Uterus (tissue), 3 donors: ENCODE measurements at regions not wholly inside any gene's neighbourhood (a gene's known extent, or its start where the extent isn't known, plus 50 kb on each side); places are given as distances from the start of the nearest gene placed in this dataset.

Experiments used
- DNase-seq, 2 donors: peaks; one replicate each; pipeline ENCODE4 v3.0.0-alpha.2; 2019 to 2020
- H3K27ac ChIP-seq, 2 donors: fragments of 200-600 bp; sonication (generic); 1 replicate in 1 of 2; 2 replicates in 1 of 2; pipeline ENCODE4 v1.5.1; 2016 to 2018
- H3K27me3 ChIP-seq, 2 donors: fragments of 200-600 bp; sonication (generic); one replicate each; pipeline ENCODE4 v1.5.1; 2018 to 2019; ENCODE audit warnings: control low read depth in 1 of 2
- H3K36me3 ChIP-seq, 2 donors: fragments of 200-600 bp; sonication (generic); one replicate each; pipeline ENCODE4 v1.5.1; 2019; ENCODE audit warnings: control low read depth in 1 of 2
- H3K4me1 ChIP-seq, 2 donors: fragments of 200-600 bp; sonication (generic); one replicate each; pipeline ENCODE4 v1.5.1; 2018 to 2019; ENCODE audit warnings: control low read depth in 1 of 2
- H3K4me3 ChIP-seq, 2 donors: fragments of 200-600 bp; sonication (generic); 1 replicate in 1 of 2; 2 replicates in 1 of 2; pipeline ENCODE4 v1.5.1; 2018 to 2019; ENCODE audit warnings: mild to moderate bottlenecking in 1 of 2
- H3K9me3 ChIP-seq, 2 donors: fragments of 200-600 bp; sonication (generic); one replicate each; pipeline ENCODE4 v1.5.1; 2019; ENCODE audit warnings: control low read depth in 1 of 2
- POLR2A ChIP-seq, 2 donors: fragments of 450-650 bp; IDR thresholded peaks; one replicate each; pipeline ENCODE4 v1.6.1; 2016; ENCODE audit warnings: antibody characterized with exemption in 2 of 2, mild to moderate bottlenecking in 1 of 2, moderate library complexity in 1 of 2
- intact Hi-C: fragments of 100-400 bp; cut with DNase I; formaldehyde crosslinking; loops from one replicate; pipeline ENCODE4 v1.15.1; 2023; ENCODE audit warnings: low total_unique reads
- TF ChIP-seq, protein P1 (sequence below), 4 experiments: fragments of 200-600 bp in 2 of 4; fragments of 450-650 bp in 2 of 4; sonication (generic) in 2 of 4; IDR thresholded peaks; one replicate each; pipeline ENCODE4 v1.5.1; 2016 to 2019; ENCODE audit warnings: antibody characterized with exemption in 4 of 4, mild to moderate bottlenecking in 2 of 4, moderate library complexity in 1 of 4
- donor health status: DM: yes; HTN: yes; CAD: no.

DNA sequence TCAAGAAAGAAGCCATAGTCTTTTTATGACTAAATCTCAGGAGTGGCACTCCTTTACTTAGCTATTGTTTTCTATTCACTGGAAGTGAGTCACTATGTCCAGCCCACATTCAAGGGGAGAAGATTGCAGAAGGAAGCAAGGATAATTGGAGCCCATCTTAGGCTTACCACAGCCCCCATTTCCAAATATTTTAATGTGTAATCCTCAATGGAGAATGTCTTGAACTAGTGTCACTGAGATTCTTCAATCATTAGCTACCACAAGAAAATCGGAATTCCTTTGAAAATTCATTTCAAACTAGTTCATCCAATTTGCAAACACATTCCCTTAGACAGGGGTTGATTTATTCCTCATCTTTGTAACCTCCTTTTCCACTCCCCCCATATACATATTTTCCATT is 84.7 kb downstream of the DLEU7 start:
- no peak overlapping the region for H3K4me3 ChIP-seq
- H3K27me3 ChIP-seq, result no peaks in the 10 kb centered on the region
- no peaks in the 10 kb centered on the region for H3K4me1 ChIP-seq
- H3K9me3 ChIP-seq, result no peaks in the 10 kb centered on the region
- TF ChIP-seq, protein P1, sequence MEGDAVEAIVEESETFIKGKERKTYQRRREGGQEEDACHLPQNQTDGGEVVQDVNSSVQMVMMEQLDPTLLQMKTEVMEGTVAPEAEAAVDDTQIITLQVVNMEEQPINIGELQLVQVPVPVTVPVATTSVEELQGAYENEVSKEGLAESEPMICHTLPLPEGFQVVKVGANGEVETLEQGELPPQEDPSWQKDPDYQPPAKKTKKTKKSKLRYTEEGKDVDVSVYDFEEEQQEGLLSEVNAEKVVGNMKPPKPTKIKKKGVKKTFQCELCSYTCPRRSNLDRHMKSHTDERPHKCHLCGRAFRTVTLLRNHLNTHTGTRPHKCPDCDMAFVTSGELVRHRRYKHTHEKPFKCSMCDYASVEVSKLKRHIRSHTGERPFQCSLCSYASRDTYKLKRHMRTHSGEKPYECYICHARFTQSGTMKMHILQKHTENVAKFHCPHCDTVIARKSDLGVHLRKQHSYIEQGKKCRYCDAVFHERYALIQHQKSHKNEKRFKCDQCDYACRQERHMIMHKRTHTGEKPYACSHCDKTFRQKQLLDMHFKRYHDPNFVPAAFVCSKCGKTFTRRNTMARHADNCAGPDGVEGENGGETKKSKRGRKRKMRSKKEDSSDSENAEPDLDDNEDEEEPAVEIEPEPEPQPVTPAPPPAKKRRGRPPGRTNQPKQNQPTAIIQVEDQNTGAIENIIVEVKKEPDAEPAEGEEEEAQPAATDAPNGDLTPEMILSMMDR (IDR thresholded peaks at IDR 0.05), result no peak
- no peak for TF ChIP-seq POLR2A (IDR thresholded peaks at IDR 0.05)
- no peak overlapping the region for H3K27ac ChIP-seq
- intact Hi-C loops, result no loop called here
- no peak for DNase-seq
- H3K36me3 ChIP-seq, result no peaks in the 10 kb centered on the region

DNA sequence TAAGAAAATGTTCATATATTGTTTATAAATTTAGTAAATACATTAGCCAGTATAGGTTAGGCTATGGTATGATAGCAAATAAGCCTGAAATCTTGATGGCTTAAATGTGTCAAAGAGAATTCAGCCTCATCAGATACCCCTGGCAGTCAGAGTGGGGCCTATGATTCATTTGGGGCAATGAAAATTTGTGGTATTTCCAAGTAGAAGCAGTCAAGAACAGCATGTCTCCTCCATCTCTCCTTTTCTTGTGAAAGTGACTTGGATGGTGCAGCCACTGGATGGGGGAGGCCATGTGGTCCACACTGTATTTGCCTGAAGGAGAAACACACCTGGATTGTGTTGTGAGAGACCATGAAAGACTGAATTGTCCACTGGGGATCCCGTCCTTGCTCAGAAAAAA is 82.7 kb downstream of the DLEU7 start:
- no peaks in the 10 kb centered on the region for H3K9me3 ChIP-seq
- no peak overlapping the region for H3K27ac ChIP-seq
- no peaks in the 10 kb centered on the region for H3K36me3 ChIP-seq
- TF ChIP-seq POLR2A (IDR thresholded peaks at IDR 0.05), result no peak
- TF ChIP-seq, protein P1 (IDR thresholded peaks at IDR 0.05), result no peak
- intact Hi-C loops, result no loop called here
- no peaks in the 10 kb centered on the region for H3K27me3 ChIP-seq
- H3K4me3 ChIP-seq, result no peak overlapping the region
- no peak for DNase-seq
- no peaks in the 10 kb centered on the region for H3K4me1 ChIP-seq

DNA sequence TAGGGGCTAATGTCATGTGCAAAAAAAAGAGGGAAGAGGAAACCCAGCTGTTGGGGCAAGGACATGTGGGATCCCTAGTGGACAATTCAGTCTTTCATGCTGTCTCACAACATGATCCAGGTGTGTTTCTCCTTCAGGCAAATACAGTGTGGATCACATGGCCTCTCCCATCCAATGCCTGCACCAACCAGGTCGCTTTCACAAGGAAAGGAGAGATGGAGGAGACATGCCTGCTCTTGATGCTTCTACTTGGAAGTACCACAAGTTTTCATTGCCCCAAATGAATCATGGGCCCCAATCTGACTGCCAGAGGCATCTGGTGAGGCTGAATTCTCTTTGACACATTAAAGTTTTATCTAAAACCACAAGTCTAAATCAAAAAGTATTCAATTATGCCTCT is 82.1 kb downstream of the DLEU7 start:
- Histone ChIP-seq H3K36me3 (no peaks in the 10 kb centered on the region), H3K9me3 (no peaks in the 10 kb centered on the region), H3K27ac (no peak overlapping the region), H3K4me3 (no peak overlapping the region), H3K4me1 (no peaks in the 10 kb centered on the region), H3K27me3 (no peaks in the 10 kb centered on the region)
- TF ChIP-seq POLR2A (IDR thresholded peaks at IDR 0.05), result no peak
- TF ChIP-seq, protein P1 (IDR thresholded peaks at IDR 0.05), result no peak
- no peak for DNase-seq
- intact Hi-C loops, result no loop called here

DNA sequence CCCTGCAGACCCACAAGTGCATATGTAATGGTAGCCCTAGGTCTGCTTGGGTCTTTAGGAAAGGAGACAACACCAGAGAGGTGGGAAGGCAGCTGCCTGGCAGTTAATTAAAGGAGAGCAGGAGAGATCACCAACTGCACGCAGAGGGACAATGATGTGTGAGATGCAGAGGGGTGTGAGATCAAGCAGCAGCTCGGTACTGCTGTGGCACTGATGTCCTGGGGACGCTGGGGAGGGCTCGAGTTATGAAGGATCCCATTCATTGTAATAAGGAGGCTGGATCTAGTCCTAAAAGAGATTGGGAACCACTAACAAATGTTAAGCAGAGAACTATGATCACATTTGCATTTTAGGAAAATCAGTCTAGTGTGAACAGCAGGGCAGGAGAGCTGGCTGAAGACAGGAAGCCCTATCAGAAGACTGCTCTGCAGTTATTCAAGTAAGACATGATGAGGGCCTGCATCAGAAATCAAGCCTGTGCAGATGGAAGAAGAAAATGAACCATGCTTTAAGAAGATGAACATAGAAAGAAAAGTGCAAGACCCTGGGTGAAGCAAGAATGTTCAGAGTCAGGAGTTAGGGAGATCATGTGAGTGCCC is 80.4 kb downstream of the DLEU7 start:
- DNase-seq, result no peak
- TF ChIP-seq, protein P1 (IDR thresholded peaks at IDR 0.05), result no peak
- TF ChIP-seq POLR2A (IDR thresholded peaks at IDR 0.05), result no peak
- Histone ChIP-seq H3K27me3 (no peaks in the 10 kb centered on the region), H3K9me3 (no peaks in the 10 kb centered on the region), H3K4me1 (no peaks in the 10 kb centered on the region), H3K4me3 (no peak overlapping the region), H3K27ac (no peak overlapping the region), H3K36me3 (no peaks in the 10 kb centered on the region)
- intact Hi-C loops, result no loop called here

DNA sequence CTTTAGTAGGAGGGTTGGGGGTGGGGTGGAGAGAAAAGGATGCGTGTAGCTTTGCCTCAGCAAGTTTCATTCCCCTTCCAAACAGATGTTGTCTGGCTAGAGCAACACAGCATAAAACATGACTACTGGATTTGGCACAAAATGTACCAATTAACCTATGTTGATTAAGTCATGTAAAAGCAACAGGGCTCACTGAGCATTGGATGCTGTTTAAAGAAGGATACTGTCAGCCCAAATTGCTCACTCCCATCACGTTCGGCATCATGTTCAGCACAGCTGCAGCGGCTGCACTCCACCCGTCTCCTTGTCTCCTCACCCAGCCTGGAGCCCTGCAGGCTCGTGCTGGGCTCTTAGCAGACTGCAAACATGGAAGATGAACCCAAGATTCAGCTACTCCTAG is 77.5 kb downstream of the DLEU7 start:
- H3K27me3 ChIP-seq, result no peaks in the 10 kb centered on the region
- no peaks in the 10 kb centered on the region for H3K36me3 ChIP-seq
- no peak overlapping the region for H3K27ac ChIP-seq
- TF ChIP-seq, protein P1 (IDR thresholded peaks at IDR 0.05), result no peak
- TF ChIP-seq POLR2A (IDR thresholded peaks at IDR 0.05), result no peak
- DNase-seq, result no peak
- intact Hi-C loops, result no loop called here
- no peak overlapping the region for H3K4me3 ChIP-seq
- H3K9me3 ChIP-seq, result no peaks in the 10 kb centered on the region
- no peaks in the 10 kb centered on the region for H3K4me1 ChIP-seq
